Tibial artery (tissue), 4 donors: ENCODE measurements at regions not wholly inside any gene's neighbourhood (a gene's known extent, or its start where the extent isn't known, plus 50 kb on each side); places are given as distances from the start of the nearest gene placed in this dataset.

Experiments
- DNase-seq, 2 donors: peaks; one replicate each; pipeline ENCODE4 v3.0.0-alpha.2; 2019
- H3K27ac ChIP-seq, 2 donors: fragments of 200-600 bp; sonication (generic) in 1 of 2; 1 replicate in 1 of 2; 2 replicates in 1 of 2; pipeline ENCODE4 v1.5.1; 2018 to 2019; ENCODE audit warnings: mild to moderate bottlenecking in 1 of 2
- H3K27me3 ChIP-seq, 2 donors: fragments of 200-600 bp; sonication (generic) in 1 of 2; one replicate each; pipeline versions ENCODE4 v1.5.1 to v1.6.0; 2016 to 2019
- H3K36me3 ChIP-seq, 3 donors: fragments of 200-600 bp; sonication (generic) in 2 of 3; one replicate each; pipeline ENCODE4 v1.5.1; 2016 to 2019; ENCODE audit warnings: mild to moderate bottlenecking in 2 of 3
- H3K4me1 ChIP-seq, 4 donors: fragments of 200-600 bp; sonication (generic) in 2 of 4; 1 replicate in 3 of 4; 2 replicates in 1 of 4; pipeline ENCODE4 v1.5.1; 2016 to 2019
- H3K4me3 ChIP-seq, 2 donors: fragments of 200-600 bp; sonication (generic) in 1 of 2; 1 replicate in 1 of 2; 2 replicates in 1 of 2; pipeline ENCODE4 v1.5.1; 2018 to 2019; ENCODE audit warnings: mild to moderate bottlenecking in 2 of 2
- H3K9me3 ChIP-seq, 3 donors: fragments of 200-600 bp; sonication (generic) in 1 of 3; one replicate each; pipeline ENCODE4 v1.5.1; 2016 to 2019
- intact Hi-C: fragments of 100-400 bp; cut with DNase I; formaldehyde crosslinking; loops from one replicate; pipeline ENCODE4 v1.15.0; 2023; ENCODE audit warnings: low total_unique reads
- TF ChIP-seq, protein P1 (sequence below), 2 experiments: fragments of 200-600 bp in 1 of 2; fragments of 450-650 bp in 1 of 2; IDR thresholded peaks; one replicate each; pipeline ENCODE4 v1.5.1; 2017 to 2019; ENCODE audit warnings: antibody characterized with exemption in 2 of 2, mild to moderate bottlenecking in 1 of 2, moderate library complexity in 1 of 2

DNA sequence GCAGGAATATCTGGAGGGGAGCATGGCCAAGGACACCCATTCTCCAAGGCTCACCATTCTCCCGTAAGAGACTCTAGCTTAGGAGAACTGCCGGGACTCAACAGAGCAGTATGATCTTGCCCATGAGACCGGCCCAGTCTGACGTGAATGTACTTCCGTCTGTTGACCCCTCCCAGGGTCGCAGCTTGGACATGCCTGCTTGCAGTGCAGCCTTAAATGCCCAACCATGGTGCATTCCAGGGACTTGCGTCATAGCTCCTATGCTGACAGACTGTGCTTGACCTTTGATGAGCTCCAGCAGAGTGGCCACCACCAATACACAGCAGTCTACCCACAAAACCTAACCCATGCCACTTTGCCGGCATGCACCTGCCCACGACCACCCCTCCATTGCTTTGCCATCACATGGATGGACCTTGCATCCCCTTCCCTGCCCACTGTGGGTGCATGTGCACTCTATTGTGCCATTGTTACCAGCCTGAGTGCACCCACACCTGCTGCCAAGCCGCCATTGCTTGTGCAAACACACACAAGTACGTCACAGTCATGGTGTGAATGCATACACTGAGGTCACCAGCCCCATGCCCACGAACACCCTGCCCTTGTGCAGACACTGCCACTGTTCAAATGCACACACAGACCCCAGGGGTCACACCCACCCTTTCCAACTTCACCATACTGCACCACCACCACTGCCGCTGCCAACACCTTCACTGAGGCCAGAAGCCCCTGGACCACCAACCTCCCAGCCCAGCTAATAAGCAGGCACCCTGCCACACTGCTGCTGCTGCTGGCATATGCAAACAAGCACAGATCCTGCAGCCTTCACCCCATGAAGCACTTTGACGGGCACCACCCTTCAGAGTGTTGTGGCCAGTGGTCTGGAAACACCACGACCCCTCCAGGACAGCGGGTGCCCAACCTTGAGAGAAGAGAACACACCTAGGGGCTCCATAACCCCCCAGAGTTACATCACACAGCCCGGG is 1141.3 kb downstream of the BRINP3 start:
- H3K9me3 ChIP-seq: no peaks in the 10 kb centered on the region
- DNase-seq: no peak
- TF ChIP-seq, protein P1, sequence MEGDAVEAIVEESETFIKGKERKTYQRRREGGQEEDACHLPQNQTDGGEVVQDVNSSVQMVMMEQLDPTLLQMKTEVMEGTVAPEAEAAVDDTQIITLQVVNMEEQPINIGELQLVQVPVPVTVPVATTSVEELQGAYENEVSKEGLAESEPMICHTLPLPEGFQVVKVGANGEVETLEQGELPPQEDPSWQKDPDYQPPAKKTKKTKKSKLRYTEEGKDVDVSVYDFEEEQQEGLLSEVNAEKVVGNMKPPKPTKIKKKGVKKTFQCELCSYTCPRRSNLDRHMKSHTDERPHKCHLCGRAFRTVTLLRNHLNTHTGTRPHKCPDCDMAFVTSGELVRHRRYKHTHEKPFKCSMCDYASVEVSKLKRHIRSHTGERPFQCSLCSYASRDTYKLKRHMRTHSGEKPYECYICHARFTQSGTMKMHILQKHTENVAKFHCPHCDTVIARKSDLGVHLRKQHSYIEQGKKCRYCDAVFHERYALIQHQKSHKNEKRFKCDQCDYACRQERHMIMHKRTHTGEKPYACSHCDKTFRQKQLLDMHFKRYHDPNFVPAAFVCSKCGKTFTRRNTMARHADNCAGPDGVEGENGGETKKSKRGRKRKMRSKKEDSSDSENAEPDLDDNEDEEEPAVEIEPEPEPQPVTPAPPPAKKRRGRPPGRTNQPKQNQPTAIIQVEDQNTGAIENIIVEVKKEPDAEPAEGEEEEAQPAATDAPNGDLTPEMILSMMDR (IDR thresholded peaks at IDR 0.05): no peak
- no peaks in the 10 kb centered on the region for H3K36me3 ChIP-seq
- H3K27me3 ChIP-seq: no peaks in the 10 kb centered on the region
- H3K27ac ChIP-seq: no peak overlapping the region
- H3K4me3 ChIP-seq: no peak overlapping the region
- no peaks in the 10 kb centered on the region for H3K4me1 ChIP-seq
- intact Hi-C loops: no loop called here

DNA sequence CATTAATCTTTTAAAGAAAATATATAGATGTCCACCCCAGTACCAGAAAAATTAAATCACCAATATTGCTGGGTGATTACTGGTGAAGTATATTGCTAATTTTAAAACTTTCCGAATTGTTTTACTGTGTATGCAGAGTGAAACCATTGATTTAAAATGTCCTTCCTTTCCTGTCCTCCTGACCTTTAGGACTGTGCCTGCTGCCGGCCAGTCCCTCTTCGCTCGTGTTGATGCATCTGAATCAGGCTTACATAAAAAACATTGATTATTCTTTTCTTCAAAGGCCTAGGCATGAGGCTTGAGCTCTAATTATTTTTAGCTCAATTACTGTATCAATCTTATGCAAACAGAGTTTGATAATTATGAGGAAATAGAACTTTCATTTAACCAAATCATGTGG is 1128.1 kb downstream of the BRINP3 start:
- no peaks in the 10 kb centered on the region for H3K9me3 ChIP-seq

DNA sequence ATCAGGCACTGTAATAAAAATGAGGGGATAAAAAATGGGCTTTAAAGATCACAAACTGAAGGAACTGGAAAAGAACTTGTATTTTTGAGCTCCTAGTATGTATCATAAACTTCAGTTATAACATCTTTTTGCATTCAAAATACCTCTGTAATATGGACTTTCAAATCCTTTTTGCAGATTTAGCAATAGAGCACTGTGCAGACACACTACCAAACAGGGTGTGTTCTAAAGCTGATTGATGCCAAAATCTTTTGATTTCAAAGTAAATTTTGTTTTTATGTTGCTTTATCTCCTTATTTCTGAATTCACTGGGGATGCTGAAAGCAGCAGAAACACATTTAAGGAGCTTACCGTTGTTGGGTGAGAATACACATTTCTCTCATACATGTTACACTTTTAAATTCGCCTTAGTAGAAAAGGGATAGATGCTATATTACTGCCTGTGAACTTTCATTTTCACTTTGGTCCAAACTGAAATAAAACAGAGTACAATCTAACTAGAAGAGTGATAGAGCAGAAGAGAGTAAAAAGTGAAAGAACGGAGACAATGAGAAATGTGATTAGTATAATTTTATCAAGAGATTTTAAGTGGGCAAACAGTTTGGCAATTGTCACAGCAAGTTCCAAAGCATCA is 1126.6 kb downstream of the BRINP3 start:
- Histone ChIP-seq H3K27ac (no peak overlapping the region), H3K36me3 (no peaks in the 10 kb centered on the region), H3K9me3 (no peaks in the 10 kb centered on the region), H3K4me3 (no peak overlapping the region), H3K4me1 (no peaks in the 10 kb centered on the region), H3K27me3 (no peaks in the 10 kb centered on the region)
- DNase-seq: no peak
- intact Hi-C loops: no loop called here
- TF ChIP-seq, protein P1 (IDR thresholded peaks at IDR 0.05): no peak

More for the DNA sequence above, 1128.1 kb downstream of the BRINP3 start:
- DNase-seq: no peak
- TF ChIP-seq, protein P1 (IDR thresholded peaks at IDR 0.05): no peak
- H3K4me3 ChIP-seq: no peak overlapping the region
- no peak overlapping the region for H3K27ac ChIP-seq
- no peaks in the 10 kb centered on the region for H3K4me1 ChIP-seq
- intact Hi-C loops: no loop called here
- H3K36me3 ChIP-seq: no peaks in the 10 kb centered on the region
- no peaks in the 10 kb centered on the region for H3K27me3 ChIP-seq

DNA sequence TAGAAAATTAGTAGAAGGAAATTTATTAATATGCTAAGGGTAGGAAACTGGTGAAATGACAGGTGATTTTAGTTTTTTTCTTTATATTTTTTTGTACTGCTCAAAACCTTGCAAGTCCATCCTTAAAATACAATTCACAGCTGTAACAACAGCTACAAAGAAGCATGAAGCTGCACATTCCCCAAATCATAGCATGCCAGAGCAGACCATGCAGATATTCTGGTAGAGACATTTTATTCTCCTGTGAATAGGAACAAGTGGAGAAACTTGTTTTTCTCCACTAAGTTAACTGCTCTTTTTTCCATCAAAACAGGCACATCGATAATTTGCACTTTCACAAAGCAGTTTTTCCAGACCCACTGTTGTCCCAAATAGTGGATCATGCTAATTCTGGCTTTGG is 1125.7 kb downstream of the BRINP3 start:
- intact Hi-C loops: no loop called here
- Histone ChIP-seq H3K36me3 (no peaks in the 10 kb centered on the region), H3K27ac (no peak overlapping the region), H3K9me3 (no peaks in the 10 kb centered on the region), H3K27me3 (no peaks in the 10 kb centered on the region), H3K4me1 (no peaks in the 10 kb centered on the region), H3K4me3 (no peak overlapping the region)
- DNase-seq: no peak
- TF ChIP-seq, protein P1 (IDR thresholded peaks at IDR 0.05): no peak

DNA sequence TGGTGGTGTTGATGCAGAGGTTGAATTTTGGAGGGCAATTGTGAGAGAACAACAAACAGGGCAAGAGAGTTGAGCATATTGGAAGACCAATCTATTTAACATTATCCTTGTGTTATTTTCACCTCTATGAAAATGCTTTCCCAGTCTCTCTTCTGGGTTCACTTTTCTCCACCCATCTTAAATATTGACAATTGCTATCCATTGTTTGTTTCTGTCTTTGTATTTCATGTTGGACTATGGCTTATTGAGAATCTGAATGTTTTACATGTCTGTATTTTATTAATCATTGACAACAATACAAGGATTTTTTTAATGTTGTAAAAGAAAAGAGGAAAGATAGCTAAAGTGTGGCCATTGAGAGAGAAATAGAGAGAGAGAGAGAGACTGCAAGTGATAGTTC is 1121.5 kb downstream of the BRINP3 start:
- no peak for DNase-seq
- no peak overlapping the region for H3K4me3 ChIP-seq
- intact Hi-C loops: no loop called here
- TF ChIP-seq, protein P1 (IDR thresholded peaks at IDR 0.05): no peak
- no peaks in the 10 kb centered on the region for H3K36me3 ChIP-seq
- no peaks in the 10 kb centered on the region for H3K27me3 ChIP-seq
- H3K27ac ChIP-seq: no peak overlapping the region
- H3K4me1 ChIP-seq: no peaks in the 10 kb centered on the region
- no peaks in the 10 kb centered on the region for H3K9me3 ChIP-seq
